IMR-90 (cell line): ENCODE measurements at regions not wholly inside any gene's neighbourhood (a gene's known extent, or its start where the extent isn't known, plus 50 kb on each side); places are given as distances from the start of the nearest gene placed in this dataset.

ENCODE experiments used
- ATAC-seq: fragments of 200-7000 bp; cut with Tn5 transposase; 2 replicates; pipeline ENCODE4 v1.9.1; 2020; ENCODE audit warnings: low read depth, mild to moderate bottlenecking, moderate library complexity
- BruUV-seq: library from RNA; stranded (reverse); fragments of 400-500 nt; replicated peaks from 2 replicates; lab custom pipeline; 2021; lab: Mats Ljungman, UMichigan
- CTCF ChIA-PET: fragments of 300-600 bp; formaldehyde crosslinking; extraction: SDS; loops from one replicate; lab custom pipeline; 2021; ENCODE audit warnings: antibody characterized with exemption; lab: Yijun Ruan, JAX
- POLR2A ChIA-PET: fragments of 300-600 bp; sonication (Branson Sonifier 250); formaldehyde crosslinking; loops from one replicate; lab custom pipeline; 2022; ENCODE audit warnings: antibody characterized with exemption; ENCODE audit not compliant: unreplicated experiment; lab: Charles Lee
- DNase-seq: peaks from one replicate; pipeline ENCODE4 v3.0.0; 2013
- H2AFZ ChIP-seq: replicated peaks from 2 replicates; pipeline ENCODE3; 2013; ENCODE audit warnings: low read length, mild to moderate bottlenecking; ENCODE audit not compliant: poor library complexity
- H2AK5ac ChIP-seq: 2 replicates; pipeline ENCODE4 v1.6.1; 2013; ENCODE audit warnings: low read depth, low read length, inconsistent platforms
- H2AK9ac ChIP-seq: replicated peaks from 2 replicates; pipeline ENCODE3; 2013; ENCODE audit warnings: mild to moderate bottlenecking, low read depth, low read length, moderate library complexity; ENCODE audit not compliant: poor library complexity
- H2BK120ac ChIP-seq: 2 replicates; pipeline ENCODE4 v1.6.1; 2013; ENCODE audit warnings: low read depth, low read length, inconsistent platforms
- H2BK15ac ChIP-seq: 3 replicates; pipeline ENCODE4 v1.6.1; 2013; ENCODE audit warnings: low read depth, low read length, inconsistent platforms
- H2BK20ac ChIP-seq: 2 replicates; pipeline ENCODE4 v1.6.1; 2013; ENCODE audit warnings: low read depth, mild to moderate bottlenecking, inconsistent platforms, low read length, moderate library complexity
- H2BK5ac ChIP-seq: 2 replicates; pipeline ENCODE4 v1.6.1; 2013; ENCODE audit warnings: mild to moderate bottlenecking, low read depth, low read length, inconsistent platforms; ENCODE audit not compliant: poor library complexity, severe bottlenecking
- H3K14ac ChIP-seq: replicated peaks from 2 replicates; pipeline ENCODE4 v1.6.1; 2013; ENCODE audit warnings: low read depth, low read length, inconsistent platforms
- H3K18ac ChIP-seq: 2 replicates; pipeline ENCODE4 v1.6.1; 2013; ENCODE audit warnings: low read depth, low read length, control low read depth
- H3K23ac ChIP-seq: 2 replicates; pipeline ENCODE4 v1.6.1; 2013; ENCODE audit warnings: low read depth, low read length, inconsistent platforms
- H3K27ac ChIP-seq: 2 replicates; pipeline ENCODE4 v1.5.1; 2013; ENCODE audit warnings: mild to moderate bottlenecking, control low read depth, low read length; ENCODE audit not compliant: insufficient read depth
- H3K27me3 ChIP-seq: 2 replicates; pipeline ENCODE4 v1.6.1; 2013; ENCODE audit warnings: low read length; ENCODE audit not compliant: control insufficient read depth, insufficient read depth
- H3K36me3 ChIP-seq: 2 replicates; pipeline ENCODE4 v1.6.1; 2013; ENCODE audit warnings: low read length, mixed read lengths; ENCODE audit not compliant: control insufficient read depth, insufficient read depth
- H3K4ac ChIP-seq: 2 replicates; pipeline ENCODE4 v1.6.1; 2013; ENCODE audit warnings: low read depth, low read length, inconsistent platforms
- H3K4me1 ChIP-seq: 2 replicates; pipeline ENCODE4 v1.6.1; 2013; ENCODE audit warnings: low read length, mixed read lengths; ENCODE audit not compliant: control insufficient read depth, insufficient read depth
- H3K4me2 ChIP-seq: 2 replicates; pipeline ENCODE4 v1.6.1; 2013; ENCODE audit warnings: low read depth, mild to moderate bottlenecking, control low read depth, low read length, moderate library complexity
- H3K4me3 ChIP-seq: 2 replicates; pipeline ENCODE4 v1.5.1; 2013; ENCODE audit warnings: low read depth, mild to moderate bottlenecking, control low read depth, low read length, moderate library complexity; ENCODE audit not compliant: insufficient read depth
- H3K56ac ChIP-seq: 2 replicates; pipeline ENCODE4 v1.6.1; 2013; ENCODE audit warnings: low read length, inconsistent platforms; ENCODE audit not compliant: insufficient read depth; ENCODE audit errors: extremely low read depth
- H3K79me1 ChIP-seq, 2 experiments: 2 replicates each; pipeline ENCODE4 v1.6.1; 2013; ENCODE audit warnings: low read length in 2 of 2, inconsistent platforms in 1 of 2, low read depth in 1 of 2
- H3K9ac ChIP-seq: 2 replicates; pipeline ENCODE4 v1.6.1; 2013; ENCODE audit warnings: low read depth, low read length, control low read depth
- H3K9me1 ChIP-seq: 2 replicates; pipeline ENCODE4 v1.6.1; 2013; ENCODE audit warnings: low read length, inconsistent platforms; ENCODE audit not compliant: insufficient read depth
- H3K9me3 ChIP-seq: 2 replicates; pipeline ENCODE4 v1.6.1; 2013; ENCODE audit warnings: low read length; ENCODE audit not compliant: control insufficient read depth, insufficient read depth
- H4K20me1 ChIP-seq: 2 replicates; pipeline ENCODE4 v1.6.1; 2013; ENCODE audit warnings: low read length, inconsistent platforms; ENCODE audit not compliant: insufficient read depth
- H4K5ac ChIP-seq: 2 replicates; pipeline ENCODE4 v1.6.1; 2013; ENCODE audit warnings: mild to moderate bottlenecking, low read depth, low read length, control low read depth
- H4K8ac ChIP-seq, 2 experiments: 2 replicates each; pipeline ENCODE4 v1.6.1; 2013; ENCODE audit warnings: low read depth in 2 of 2, low read length in 2 of 2, control low read depth in 1 of 2, inconsistent platforms in 1 of 2
- H4K91ac ChIP-seq: 2 replicates; pipeline ENCODE4 v1.6.1; 2013; ENCODE audit warnings: low read depth, low read length, inconsistent platforms; ENCODE audit not compliant: insufficient read depth
- BHLHE40 ChIP-seq: fragments of 150-350 bp; IDR thresholded peaks from 2 replicates; pipeline ENCODE4 v1.6.1; 2016; ENCODE audit warnings: mild to moderate bottlenecking, low read depth, low read length
- CHD1 ChIP-seq: IDR thresholded peaks from 2 replicates; pipeline ENCODE4 v1.6.1; 2012; ENCODE audit warnings: low read depth, low read length, improper control_type of control experiment
- CTCF ChIP-seq: conservative IDR thresholded peaks from 2 replicates; pipeline ENCODE4 v1.5.1; 2012; ENCODE audit warnings: mild to moderate bottlenecking, low read depth, low read length, improper control_type of control experiment
- ELK1 ChIP-seq: fragments of 150-350 bp; IDR thresholded peaks from 2 replicates; pipeline ENCODE4 v1.6.1; 2016; ENCODE audit warnings: low read depth, mild to moderate bottlenecking, low read length, moderate library complexity, borderline replicate concordance
- FOS ChIP-seq: fragments of 150-350 bp; IDR thresholded peaks from 2 replicates; pipeline ENCODE4 v1.6.1; 2016; ENCODE audit warnings: low read depth, low read length
- MAFK ChIP-seq: IDR thresholded peaks from 2 replicates; pipeline ENCODE4 v1.6.1; 2012; ENCODE audit warnings: low read depth, low read length, improper control_type of control experiment
- MAZ ChIP-seq: IDR thresholded peaks from 2 replicates; pipeline ENCODE4 v1.6.1; 2012; ENCODE audit warnings: low read depth, mild to moderate bottlenecking, low read length, improper control_type of control experiment, moderate library complexity, borderline replicate concordance
- MXI1 ChIP-seq: IDR thresholded peaks from 2 replicates; pipeline ENCODE4 v1.6.1; 2012; ENCODE audit warnings: low read depth, mild to moderate bottlenecking, low read length, moderate library complexity, borderline replicate concordance
- NFE2L2 ChIP-seq: fragments of 150-350 bp; IDR thresholded peaks from 2 replicates; pipeline ENCODE4 v1.6.1; 2016; ENCODE audit warnings: low read depth, mild to moderate bottlenecking, low read length
- POLR2A ChIP-seq: IDR thresholded peaks from 2 replicates; pipeline ENCODE4 v1.6.1; 2012; ENCODE audit warnings: mild to moderate bottlenecking, low read depth, low read length
- RAD21 ChIP-seq: IDR thresholded peaks from 2 replicates; pipeline ENCODE4 v1.6.1; 2012; ENCODE audit warnings: low read length, improper control_type of control experiment
- RCOR1 ChIP-seq: IDR thresholded peaks from 2 replicates; pipeline ENCODE4 v1.6.1; 2012; ENCODE audit warnings: mild to moderate bottlenecking, low read length, improper control_type of control experiment; ENCODE audit not compliant: insufficient replicate concordance
- RFX5 ChIP-seq: IDR thresholded peaks from 2 replicates; pipeline ENCODE4 v1.8.0; 2012; ENCODE audit warnings: low read depth, mild to moderate bottlenecking, low read length, moderate library complexity
- SMC3 ChIP-seq: fragments of 150-350 bp; IDR thresholded peaks from 2 replicates; pipeline ENCODE4 v1.6.1; 2016; ENCODE audit warnings: low read depth, mild to moderate bottlenecking, antibody characterized with exemption, low read length, moderate library complexity
- dilution Hi-C: fragments of 300-500 bp; cut with HindIII; formaldehyde crosslinking; loops from one replicate; pipeline ENCODE4 v1.14.3; 2018; ENCODE audit warnings: low sequenced_read_pairs; ENCODE audit not compliant: unreplicated experiment
- in situ Hi-C: fragments of 300-500 bp; cut with MboI; formaldehyde crosslinking; loops from 3 replicates; pipeline ENCODE4 v1.14.3; 2019; ENCODE audit warnings: low sequenced_read_pairs, inconsistent platforms, mixed read lengths
- intact Hi-C: fragments of 100-400 bp; cut with micrococcal nuclease; formaldehyde crosslinking; loops from 2 replicates; pipeline ENCODE4 v1.10.0; 2022
- TF ChIP-seq, protein P1 (sequence below): fragments of 150-350 bp; IDR thresholded peaks from 2 replicates; pipeline ENCODE4 v1.6.1; 2017; ENCODE audit warnings: mild to moderate bottlenecking, antibody characterized with exemption, low read length, low read depth

DNA sequence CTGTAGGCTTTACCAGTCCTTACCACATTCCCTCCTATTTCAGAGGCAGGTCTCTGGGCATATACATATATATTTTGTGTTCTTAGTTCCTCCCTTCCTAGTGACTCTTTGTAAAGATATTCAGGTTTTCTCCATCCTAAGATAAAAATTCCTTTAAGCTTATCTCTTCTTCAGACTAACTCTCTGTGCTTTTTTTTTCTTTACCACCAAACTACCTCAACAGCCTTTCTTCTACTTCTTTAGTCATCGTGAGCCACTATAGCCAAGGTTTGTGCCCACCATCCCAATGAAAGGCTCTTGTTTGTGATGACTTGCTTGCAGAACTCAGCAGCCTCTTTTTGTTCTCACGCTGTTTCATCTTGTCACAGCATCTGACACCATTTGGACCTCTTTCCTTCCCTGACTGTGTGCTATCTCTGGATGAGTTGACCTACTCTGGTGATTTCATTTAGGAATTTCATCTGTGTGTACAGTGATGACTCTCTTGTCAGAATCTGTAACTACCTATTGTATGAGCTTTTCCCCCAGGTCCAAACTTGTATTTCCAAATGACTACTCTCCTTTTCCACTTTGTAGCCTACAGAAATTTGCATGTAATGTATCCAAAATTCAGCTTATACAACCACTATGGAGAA lies 59.0 kb upstream of the MACF1 start (continued):
- TF ChIP-seq, protein P1, sequence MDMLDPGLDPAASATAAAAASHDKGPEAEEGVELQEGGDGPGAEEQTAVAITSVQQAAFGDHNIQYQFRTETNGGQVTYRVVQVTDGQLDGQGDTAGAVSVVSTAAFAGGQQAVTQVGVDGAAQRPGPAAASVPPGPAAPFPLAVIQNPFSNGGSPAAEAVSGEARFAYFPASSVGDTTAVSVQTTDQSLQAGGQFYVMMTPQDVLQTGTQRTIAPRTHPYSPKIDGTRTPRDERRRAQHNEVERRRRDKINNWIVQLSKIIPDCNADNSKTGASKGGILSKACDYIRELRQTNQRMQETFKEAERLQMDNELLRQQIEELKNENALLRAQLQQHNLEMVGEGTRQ: no peak

DNA sequence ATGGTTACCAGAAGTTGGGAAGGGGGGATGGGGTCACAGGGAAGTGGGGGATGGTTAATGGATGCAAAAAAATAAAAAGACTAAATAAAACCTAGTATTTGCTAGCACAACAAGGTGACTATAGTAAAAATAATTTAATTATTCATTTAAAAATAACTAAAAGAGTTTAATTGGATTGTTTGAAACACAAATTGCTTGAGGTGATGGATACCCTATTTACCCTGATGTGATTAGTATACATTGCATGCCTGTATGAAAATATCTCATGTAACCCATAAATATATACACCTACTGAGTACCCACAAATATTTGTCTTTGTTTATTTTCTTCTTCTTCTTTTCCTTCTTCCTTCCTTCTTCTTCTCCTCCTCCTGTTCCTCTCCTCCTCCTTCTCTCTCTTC lies 57.8 kb upstream of the MACF1 start:
- H2AK5ac ChIP-seq: no peak overlapping the region
- peaks cover 29% of the 10 kb centered on the region for H3K4me1 ChIP-seq
- H2BK120ac ChIP-seq: peak overlapping the region; percentile 52; the same call in 1 of the 2 replicates
- ATAC-seq: no peak
- H4K91ac ChIP-seq: no peak overlapping the region
- peak overlapping the region; percentile 20 for H2BK5ac ChIP-seq
- 0 out of 2 replicates have a peak, but pooled peaks cover 1% of the 10 kb centered on the region for H3K36me3 ChIP-seq
- H4K5ac ChIP-seq: no peak overlapping the region
- H3K27me3 ChIP-seq: no peaks in the 10 kb centered on the region
- H3K27ac ChIP-seq: no peak overlapping the region
- no TSS peak for BruUV-seq
- no peak overlapping the region for H3K4ac ChIP-seq
- no peak overlapping the region for H3K56ac ChIP-seq
- intact Hi-C loops (no loop called here), dilution Hi-C loops (no loop called here), in situ Hi-C loops (no loop called here)
- peaks cover 24% of the 10 kb centered on the region for H3K9me1 ChIP-seq
- no peak overlapping the region for H3K9ac ChIP-seq
- DNase-seq: no peak
- H4K8ac ChIP-seq: no peak overlapping the region; a peak in 1 of 4 replicates
- H3K23ac ChIP-seq: no peak overlapping the region
- POLR2A ChIA-PET: no interaction called here
- no peaks in the 10 kb centered on the region for H3K9me3 ChIP-seq
- H3K18ac ChIP-seq: peak overlapping the region; percentile 66; the same call in 1 of the 2 replicates
- peaks cover 26 to 78% of the 10 kb centered on the region in 2 experiments for H3K79me1 ChIP-seq
- CTCF ChIA-PET: no interaction called here
- no peak overlapping the region for H3K14ac ChIP-seq
- no peak overlapping the region for H2AFZ ChIP-seq
- no peak overlapping the region for H3K4me2 ChIP-seq
- H3K4me3 ChIP-seq: no peak overlapping the region
- no peak overlapping the region for H2BK20ac ChIP-seq
- peaks cover 13% of the 10 kb centered on the region for H4K20me1 ChIP-seq
- no peak overlapping the region for H2BK15ac ChIP-seq
- no peak overlapping the region for H2AK9ac ChIP-seq
- TF ChIP-seq RAD21: no peak
- TF ChIP-seq RFX5: no peak
- TF ChIP-seq MAFK: no peak
- TF ChIP-seq POLR2A: no peak
- no peak for TF ChIP-seq CTCF
- TF ChIP-seq MXI1: no peak
- no peak for TF ChIP-seq RCOR1
- TF ChIP-seq FOS: no peak
- no peak for TF ChIP-seq NFE2L2
- no peak for TF ChIP-seq BHLHE40
- no peak for TF ChIP-seq MAZ
- TF ChIP-seq SMC3: no peak
- no peak for TF ChIP-seq ELK1
- no peak for TF ChIP-seq CHD1
